GM18909 (cell line): ENCODE measurements at regions not wholly inside any gene's neighbourhood (a gene's known extent, or its start where the extent isn't known, plus 50 kb on each side); places are given as distances from the start of the nearest gene placed in this dataset.
"Not testable (repeated sequence)": the region's sequence is repeated elsewhere in the genome, so short reads cannot be mapped to it uniquely, and the experiment has no call there.

Source experiments
- ATAC-seq: cut with Tn5 transposase; IDR thresholded peaks from one replicate; pipeline ENCODE4 v1.9.1; 2021; ENCODE audit warnings: mild to moderate bottlenecking; ENCODE audit not compliant: unreplicated experiment, poor library complexity

DNA sequence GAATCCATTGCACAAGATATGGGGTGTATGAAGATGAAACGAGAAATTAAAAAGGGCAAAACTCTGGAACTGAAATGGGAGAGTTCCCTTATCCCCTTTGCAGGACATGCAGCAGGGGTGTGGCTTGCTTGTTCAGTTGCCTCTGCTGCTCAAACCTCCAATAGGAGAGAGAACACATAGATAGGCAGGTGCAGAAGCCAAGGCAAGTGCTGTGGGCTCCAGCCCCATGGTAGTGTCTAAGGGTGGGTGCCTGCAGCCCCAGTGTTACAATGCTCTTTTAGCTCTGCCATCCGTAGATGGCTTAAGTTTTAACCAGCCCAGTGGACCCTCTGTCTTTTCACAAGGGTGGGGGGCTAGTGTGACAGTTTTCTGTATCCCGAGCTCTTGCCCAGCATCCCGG, 69.7 kb downstream of the CMAS start:
- no peak for ATAC-seq

DNA sequence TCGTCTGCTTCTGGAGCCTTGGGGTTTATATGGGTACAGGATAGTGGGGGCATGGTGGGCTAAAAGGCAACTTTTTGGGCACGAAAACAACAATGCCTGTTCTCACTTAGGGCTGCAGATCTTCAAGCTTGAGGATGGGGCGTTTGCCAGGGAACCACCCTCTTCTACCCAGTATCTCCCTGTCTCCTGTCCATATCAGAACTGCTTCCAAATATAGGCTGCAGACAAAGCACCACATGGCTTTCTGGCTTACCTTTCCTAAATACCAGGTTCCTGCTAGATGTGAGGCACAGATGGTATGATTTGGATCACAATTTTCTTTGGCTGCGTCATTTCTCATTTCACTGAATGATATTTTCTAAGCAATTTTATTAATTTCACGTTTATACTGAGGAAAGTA, 70.4 kb downstream of the CMAS start:
- ATAC-seq, result no peak

DNA sequence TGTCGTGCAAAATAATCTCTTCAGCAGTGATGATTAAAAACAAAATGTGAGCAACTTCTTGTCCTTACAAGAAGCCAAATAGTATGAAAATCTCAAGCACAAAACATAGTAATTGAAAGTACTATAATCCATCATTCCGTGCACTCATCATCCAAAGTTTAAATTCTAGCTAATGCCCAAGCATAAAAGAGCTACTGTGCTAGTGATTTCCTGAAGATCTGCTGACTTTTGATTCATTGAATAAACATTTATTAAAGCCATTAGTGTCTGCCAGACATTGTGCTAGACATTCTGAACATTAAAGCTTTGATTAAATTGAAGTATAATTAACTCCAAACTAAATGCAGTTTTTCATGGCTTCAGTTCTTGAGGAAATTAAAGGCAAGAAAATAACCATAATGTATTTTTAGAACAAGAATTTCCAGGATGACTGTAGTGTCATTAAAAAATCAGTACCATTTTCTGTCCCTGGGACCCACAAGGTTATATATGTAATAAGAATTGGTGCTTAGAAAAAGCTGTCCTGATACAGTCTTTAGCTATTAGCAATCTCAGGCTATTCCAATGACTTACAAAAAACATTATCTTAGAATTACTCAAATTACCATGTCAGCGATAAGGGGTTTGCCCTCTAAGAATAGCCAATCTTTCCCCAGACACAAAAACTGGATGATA, 71.7 kb downstream of the CMAS start:
- ATAC-seq, result no peak

DNA sequence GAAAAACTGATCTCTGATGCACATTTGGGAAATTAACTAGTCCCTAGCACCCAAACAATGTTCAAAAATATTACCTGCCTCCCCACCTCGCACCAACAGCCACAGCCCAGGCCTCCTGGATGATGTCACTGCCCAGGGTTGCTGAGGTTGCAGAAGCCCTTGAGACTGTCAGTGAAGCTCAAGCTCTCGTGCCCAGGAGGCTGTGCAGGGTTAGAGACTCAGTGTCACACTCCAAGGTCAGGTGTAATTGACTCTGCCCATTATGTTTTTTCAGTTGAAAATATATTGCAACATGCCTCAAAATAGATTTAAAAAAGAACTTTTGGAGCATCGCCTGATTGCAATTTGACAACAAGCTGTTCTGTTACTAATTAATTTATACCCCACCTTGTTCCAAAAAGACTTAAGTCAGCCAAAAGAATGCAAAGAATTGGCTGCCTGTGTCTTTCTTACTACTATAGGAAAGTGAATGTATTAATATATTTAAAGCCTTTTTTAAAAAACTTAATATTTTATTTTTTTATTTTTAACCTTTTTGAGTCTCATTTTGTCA, 72.3 kb downstream of the CMAS start:
- ATAC-seq, result no peak

DNA sequence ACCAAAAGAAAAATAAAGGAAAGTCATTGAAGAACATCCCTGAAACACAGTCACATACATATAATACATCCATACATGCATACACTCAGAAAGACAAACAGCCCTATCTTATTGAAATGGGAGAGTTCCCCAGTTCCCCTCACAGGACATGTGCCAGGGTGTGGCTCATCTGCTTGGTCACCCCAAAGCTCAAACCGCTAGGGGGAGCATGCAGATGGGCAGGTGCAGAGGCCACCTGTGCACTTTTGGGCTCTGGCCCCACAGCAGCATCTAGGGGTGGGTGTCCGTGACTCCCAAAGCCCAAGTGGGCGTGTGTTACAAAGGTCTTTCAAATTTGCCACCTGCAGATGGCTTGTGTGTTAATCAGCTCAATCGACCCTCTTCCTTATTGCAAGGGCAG, 75.2 kb downstream of the CMAS start:
- peak; percentile 52 for ATAC-seq

DNA sequence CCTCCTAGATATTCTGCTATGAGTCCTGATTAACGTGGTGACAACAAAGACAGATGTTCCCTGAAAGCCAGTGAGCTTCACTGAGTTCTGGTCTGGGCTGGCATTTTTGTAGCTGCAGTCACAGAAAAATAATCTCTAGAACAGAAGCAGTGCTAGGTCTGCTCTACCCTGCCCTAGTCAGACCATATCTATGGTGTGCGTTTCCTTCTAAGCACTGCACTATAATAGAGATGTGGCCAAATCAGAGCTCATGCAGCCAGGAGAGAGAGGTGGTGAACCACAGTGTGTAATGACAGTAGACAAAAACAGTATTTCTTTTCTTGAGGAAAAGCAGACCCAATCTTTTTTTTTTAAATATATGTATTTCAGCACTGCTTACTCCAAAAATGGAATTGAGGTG, 76.3 kb downstream of the CMAS start:
- ATAC-seq, result no peak

DNA sequence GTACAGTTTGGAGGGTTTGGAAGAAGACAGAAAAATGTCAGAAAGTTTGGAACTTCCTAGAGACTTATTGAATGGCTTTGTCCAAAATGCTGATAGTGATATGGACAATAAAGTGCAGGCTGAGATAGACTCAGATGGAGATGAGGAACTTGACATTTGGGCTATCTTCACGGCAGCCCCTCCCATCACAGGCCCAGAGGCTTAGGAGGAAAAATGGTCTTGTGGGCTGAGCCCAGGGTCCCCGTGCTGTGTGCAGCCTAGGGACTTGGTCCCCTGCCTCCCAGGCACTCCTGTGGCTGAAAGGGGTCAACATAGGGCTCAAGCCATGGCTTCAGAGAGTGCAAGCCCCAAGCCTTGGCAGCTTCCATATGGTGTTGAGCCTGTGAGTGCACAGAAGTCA, 79.0 kb downstream of the CMAS start:
- no peak for ATAC-seq

DNA sequence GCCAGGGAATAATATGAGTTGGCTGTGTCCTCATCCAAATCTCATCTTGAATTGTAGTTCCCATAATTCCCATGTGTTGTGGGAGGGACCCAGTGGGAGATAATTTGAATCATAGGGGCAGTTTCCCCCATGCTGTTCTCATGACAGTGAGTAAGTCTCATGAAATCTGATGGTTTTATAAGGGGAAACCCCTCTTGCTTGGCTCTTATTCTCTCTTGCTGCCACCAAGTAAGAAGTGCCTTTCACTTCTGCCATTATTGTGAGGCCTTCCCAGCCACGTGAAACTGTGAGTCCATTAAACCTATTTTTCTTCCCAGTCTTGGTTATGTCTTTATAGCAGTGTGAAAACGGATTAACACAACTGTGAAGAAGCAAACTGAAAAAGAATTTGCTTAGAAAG, 80.1 kb downstream of the CMAS start:
- not testable (repeated sequence) for ATAC-seq

DNA sequence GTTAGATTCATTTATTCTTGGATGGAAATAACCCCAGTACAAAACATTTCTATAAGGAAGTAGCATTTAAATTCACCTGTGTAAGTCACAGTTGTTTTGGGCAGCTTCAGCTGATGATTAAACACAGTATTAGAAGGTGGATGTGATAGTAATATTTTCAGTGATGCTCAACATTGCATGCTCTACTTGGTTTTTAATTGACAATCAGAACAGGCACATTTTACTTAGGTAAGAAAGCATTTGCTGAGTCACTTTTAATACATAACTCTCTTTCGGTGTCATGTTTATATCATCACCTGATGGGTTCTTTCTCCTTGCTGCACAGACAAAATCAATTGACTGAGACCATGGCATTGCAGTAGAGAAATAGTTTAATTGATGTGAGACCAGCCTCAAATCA, 80.7 kb downstream of the CMAS start:
- ATAC-seq, result no peak

DNA sequence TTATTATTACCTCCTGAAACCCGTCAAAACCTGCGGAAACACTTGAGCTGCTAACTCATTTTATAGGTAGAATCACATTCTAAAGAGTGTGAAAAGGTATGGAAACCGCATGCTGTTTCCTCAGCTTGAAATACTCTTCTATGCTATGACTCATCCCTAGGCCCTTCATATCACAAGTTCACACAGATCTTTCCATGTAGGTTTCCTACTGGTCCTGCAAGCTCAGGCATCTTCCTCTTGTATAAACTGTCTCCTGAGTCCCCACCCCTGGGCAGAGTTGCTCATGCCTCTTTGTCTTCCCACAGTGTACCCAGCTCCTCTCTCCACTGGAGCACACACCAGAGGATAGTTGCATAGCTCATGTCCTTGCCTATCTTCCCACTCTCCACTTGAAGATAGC, 84.7 kb downstream of the CMAS start:
- ATAC-seq, result no peak

DNA sequence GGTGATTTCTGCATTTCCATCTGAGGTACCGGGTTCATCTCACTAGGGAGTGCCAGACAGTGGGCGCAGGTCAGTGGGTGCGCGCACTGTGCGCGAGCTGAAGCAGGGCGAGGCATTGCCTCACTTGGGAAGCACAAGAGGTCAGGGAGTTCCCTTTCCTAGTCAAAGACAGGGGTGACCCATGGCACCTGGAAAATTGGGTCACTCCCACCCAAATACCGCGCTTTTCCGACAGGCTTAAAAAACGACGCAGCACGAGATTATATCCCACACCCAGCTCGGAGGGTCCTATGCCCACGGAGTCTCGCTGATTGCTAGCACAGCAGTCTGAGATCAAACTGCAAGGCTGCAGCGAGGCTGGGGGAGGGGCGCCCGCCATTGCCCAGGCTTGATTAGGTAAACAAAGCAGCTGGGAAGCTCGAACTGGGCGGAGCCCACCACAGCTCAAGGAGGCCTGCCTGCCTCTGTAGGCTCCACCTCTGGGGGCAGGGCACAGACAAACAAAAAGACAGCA, 90.6 kb downstream of the CMAS start:
- not testable (repeated sequence) for ATAC-seq
